ENCODE measurements at regions not wholly inside any gene's neighbourhood (a gene's known extent, or its start where the extent isn't known, plus 50 kb on each side); places are given as distances from the start of the nearest gene placed in this dataset.
"Not testable (repeated sequence)": the region's sequence is repeated elsewhere in the genome, so short reads cannot be mapped to it uniquely, and the experiment has no call there.

GRCh38 chr2:12617366-12617765 lies 99.4 kb upstream of the TRIB2 start:
- no peak for DNase-seq (ENCODE audit: low read depth, low spot score)

GRCh38 chr2:12617853-12618252 lies 98.9 kb upstream of the TRIB2 start:
- no peak for DNase-seq (ENCODE audit: low read depth, low spot score)

GRCh38 chr2:12618576-12618975 lies 98.2 kb upstream of the TRIB2 start:
- DNase-seq (ENCODE audit: low read depth, low spot score), result no peak

GRCh38 chr2:12619975-12620374 lies 96.8 kb upstream of the TRIB2 start:
- no peak for DNase-seq (ENCODE audit: low read depth, low spot score)

GRCh38 chr2:12620759-12621158 lies 96.0 kb upstream of the TRIB2 start:
- no peak for DNase-seq (ENCODE audit: low read depth, low spot score)

- no peak for DNase-seq (ENCODE audit: low read depth, low spot score)
These were observed 93.7 kb upstream of the TRIB2 start for GRCh38 chr2:12623051-12623450.

DNA sequence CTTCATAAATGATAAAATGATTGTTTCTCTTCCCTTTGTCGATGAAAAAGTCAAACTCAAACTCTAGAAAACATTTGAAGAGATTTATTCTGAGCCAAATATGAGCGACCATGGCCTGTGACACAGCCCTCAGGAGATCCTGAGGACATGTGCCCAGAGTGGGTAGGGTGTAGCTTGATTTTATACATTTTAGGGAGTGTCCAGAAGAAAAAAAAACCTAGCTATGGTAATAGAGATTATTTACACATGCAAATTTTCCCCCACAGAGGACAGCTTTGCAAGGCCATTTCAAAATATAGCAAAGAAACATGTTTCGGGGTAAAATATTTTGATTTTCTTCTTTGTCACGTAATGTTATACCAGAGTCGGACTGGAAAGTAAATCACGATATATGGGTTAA lies 92.4 kb upstream of the TRIB2 start:
- DNase-seq (ENCODE audit: low read depth, low spot score), result no peak

- no peak for DNase-seq (ENCODE audit: low read depth, low spot score)
These were observed 91.7 kb upstream of the TRIB2 start for GRCh38 chr2:12624905-12625598.

DNA sequence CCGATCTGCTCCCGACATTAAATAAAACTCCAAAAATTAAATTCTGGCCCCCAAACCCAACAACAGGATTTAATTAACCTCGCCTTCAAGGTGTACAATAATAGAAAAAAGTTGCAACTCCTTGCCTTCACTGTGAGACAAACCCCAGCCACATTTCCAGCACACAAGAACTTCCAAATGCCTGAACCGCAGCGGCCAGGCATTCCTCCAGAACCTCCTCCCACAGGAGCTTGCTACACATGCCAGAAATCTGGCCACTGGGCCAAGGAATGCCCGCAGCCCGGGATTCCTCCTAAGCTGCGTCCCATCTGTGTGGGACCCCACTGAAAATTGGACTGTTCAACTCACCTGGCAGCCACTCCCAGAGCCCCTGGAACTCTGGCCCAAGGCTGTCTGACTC lies 88.2 kb upstream of the TRIB2 start:
- DNase-seq (ENCODE audit: low read depth, low spot score), result not testable (repeated sequence)

GRCh38 chr2:12636837-12637581 lies 79.7 kb upstream of the TRIB2 start:
- no peak for DNase-seq (ENCODE audit: low read depth, low spot score)

DNA sequence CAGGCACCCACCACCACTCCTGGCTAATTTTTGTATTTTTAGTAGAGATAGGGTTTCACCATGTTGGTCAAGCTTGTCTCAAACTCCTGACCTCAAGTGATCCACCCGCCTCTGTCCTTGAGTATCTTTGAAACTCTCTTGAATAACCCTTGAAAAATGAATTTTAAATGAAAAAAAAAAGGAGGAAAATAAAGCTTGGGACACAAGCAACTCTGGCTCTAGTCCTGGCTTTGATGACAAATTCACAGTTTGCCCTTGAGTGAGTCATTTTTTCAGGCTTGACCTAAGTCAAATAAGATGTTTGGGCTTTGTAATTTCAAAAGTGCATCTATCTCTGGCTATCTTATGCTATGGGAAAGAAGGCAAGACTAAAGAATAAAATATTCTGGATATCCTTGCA lies 79.0 kb upstream of the TRIB2 start:
- no peak for DNase-seq (ENCODE audit: low read depth, low spot score)

DNA sequence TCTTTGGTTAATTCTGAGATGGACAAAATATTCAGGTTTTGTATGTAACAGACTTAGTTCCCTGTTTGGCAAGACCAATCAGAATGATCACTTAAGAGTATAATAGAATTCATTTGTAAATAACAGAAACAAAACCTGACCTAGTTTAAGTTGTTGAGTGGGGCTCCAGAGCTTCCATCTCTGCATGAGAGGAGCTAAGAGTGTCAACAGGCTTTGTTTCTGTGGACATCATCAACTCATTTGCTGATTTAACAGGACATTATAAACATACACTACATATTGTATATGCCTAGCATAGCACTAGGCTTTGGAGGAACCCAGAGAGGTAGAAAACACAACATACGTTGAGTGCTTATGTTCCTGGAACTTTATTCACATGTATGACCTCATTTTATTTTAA lies 75.3 kb upstream of the TRIB2 start:
- DNase-seq (ENCODE audit: low read depth, low spot score), result no peak

GRCh38 chr2:12642332-12642731 lies 74.4 kb upstream of the TRIB2 start:
- no peak for DNase-seq (ENCODE audit: low read depth, low spot score)

DNA sequence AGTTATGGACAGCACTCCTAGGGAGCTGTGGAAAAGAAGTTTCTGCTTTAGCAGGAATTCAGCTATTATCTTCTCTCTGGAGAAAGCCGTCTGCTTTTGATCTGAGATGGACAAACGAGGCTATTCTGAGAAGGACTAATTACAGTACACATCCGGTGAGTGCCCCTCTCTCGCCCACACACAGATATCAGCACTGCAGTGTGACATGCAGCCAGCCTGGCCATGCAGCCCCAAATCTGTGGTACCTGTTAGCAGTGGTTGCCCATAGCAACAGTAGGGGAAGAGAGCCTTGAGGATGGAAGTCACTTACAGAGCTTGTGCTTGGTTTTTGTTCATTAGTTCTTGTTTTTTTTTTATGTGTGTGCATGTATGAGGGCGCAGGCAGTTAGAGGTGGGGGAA lies 73.9 kb upstream of the TRIB2 start:
- no peak for DNase-seq (ENCODE audit: low read depth, low spot score)

GRCh38 chr2:12649602-12650400 lies 66.9 kb upstream of the TRIB2 start:
- DNase-seq (ENCODE audit: low read depth, low spot score), result no peak

- DNase-seq (ENCODE audit: low read depth, low spot score), result no peak
These were observed 65.1 kb upstream of the TRIB2 start for GRCh38 chr2:12651641-12652040.

GRCh38 chr2:12652723-12653122 lies 64.0 kb upstream of the TRIB2 start:
- DNase-seq (ENCODE audit: low read depth, low spot score), result no peak

DNA sequence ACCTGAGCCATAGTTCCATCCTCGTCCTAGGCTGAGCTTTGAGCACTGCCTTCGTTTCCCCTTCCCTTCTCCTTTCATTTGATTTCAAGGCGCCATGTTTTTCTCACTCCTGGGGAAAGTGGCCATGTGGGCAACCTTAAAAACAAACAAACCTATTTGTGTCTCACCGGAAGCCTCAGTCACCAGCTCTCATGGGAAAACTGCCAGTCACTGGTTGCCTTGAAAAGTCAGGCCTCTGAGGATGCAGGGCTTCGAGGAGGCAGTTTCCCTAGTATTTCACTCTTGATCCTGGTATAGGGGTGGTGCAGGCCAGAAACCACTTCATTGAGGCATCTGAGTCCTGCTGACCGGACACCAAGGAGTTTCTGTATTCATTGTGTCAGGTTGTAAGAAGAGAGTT lies 59.2 kb upstream of the TRIB2 start:
- DNase-seq (ENCODE audit: low read depth, low spot score), result no peak

DNA sequence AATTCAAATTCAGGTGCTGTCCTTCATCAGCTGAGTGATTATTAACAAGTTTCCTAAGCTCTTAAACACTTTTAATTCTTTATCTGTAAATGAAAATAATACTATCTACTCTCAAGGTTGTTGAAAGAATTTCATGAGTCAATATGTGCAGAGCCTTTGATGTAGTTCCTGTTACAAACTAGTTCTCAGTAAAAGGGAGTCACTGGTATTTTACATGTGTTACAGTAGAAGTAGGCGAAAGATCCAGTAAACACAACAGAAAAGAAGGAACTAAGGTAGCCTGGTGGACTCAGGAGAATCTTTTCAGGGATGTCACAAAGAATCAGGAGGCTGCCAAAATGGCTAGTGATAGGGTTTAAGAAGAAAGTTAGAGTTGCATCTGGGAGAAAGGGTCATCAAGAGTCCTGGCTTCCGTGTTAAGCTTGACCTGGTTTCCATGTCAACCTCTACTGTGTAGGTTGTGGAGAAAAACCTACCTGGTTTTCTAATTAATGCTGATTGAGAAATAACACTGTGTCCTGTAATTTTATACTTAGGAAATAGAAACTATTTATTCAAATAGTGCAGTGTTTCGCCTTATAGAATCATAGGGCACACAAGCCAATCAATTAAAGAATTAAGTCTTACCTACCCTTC lies 58.3 kb upstream of the TRIB2 start:
- no peak for DNase-seq (ENCODE audit: low read depth, low spot score)

DNA sequence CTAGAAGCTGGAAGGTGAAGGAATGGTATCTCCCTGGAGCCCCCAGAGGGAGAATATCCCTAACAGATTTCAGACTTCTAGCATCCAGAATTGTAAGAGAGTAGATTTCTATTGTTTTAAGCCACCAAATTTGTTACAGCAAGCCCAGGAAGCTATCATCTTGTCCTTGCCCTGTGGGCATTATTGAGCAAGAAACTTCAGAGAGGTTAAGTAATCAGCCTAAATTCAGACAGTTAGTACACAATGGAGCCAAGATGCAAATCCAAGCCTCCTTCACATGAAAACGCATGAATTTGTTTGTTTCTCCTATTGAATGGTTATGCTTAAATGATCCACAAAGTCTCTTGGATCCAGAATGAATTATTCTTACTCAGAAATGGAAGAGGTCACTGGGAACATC lies 55.2 kb upstream of the TRIB2 start:
- no peak for DNase-seq (ENCODE audit: low read depth, low spot score)

- no peak for DNase-seq (ENCODE audit: low read depth, low spot score)
These were observed 53.3 kb upstream of the TRIB2 start for GRCh38 chr2:12663306-12664037.
